CD14-positive monocyte (primary cell): ENCODE measurements at regions not wholly inside any gene's neighbourhood (a gene's known extent, or its start where the extent isn't known, plus 50 kb on each side); places are given as distances from the start of the nearest gene placed in this dataset.

Experiments used
- DNase-seq, 3 donors: peaks; one replicate each; pipeline ENCODE4 v3.0.0-alpha.2; 2011 to 2022
- H2AFZ ChIP-seq: 2 replicates; pipeline ENCODE4 v1.6.0; 2012; ENCODE audit warnings: mild to moderate bottlenecking, low read depth, low read length, inconsistent platforms; ENCODE audit not compliant: insufficient read depth, poor library complexity, severe bottlenecking
- H3K27ac ChIP-seq, 2 donors: 1 replicate in 1 of 2; 2 replicates in 1 of 2; pipeline ENCODE4 v1.5.1; 2012 to 2013; ENCODE audit warnings: low read length in 2 of 2, control low read depth in 1 of 2, inconsistent platforms in 1 of 2, low read depth in 1 of 2, mild to moderate bottlenecking in 1 of 2
- H3K27me3 ChIP-seq, 2 donors: one replicate each; pipeline versions ENCODE4 v1.6.0 to v1.6.1; 2011 to 2013; ENCODE audit warnings: low read length in 2 of 2; ENCODE audit not compliant: control insufficient read depth in 2 of 2, insufficient read depth in 2 of 2
- H3K36me3 ChIP-seq, 2 donors: replicated peaks in 1 of 2; 1 replicate in 1 of 2; 2 replicates in 1 of 2; pipeline versions ENCODE4 v1.5.1 to v1.6.1; 2012 to 2013; ENCODE audit warnings: low read length in 2 of 2, control low read depth in 1 of 2, inconsistent platforms in 1 of 2, mild to moderate bottlenecking in 1 of 2; ENCODE audit not compliant: insufficient read depth in 2 of 2, control insufficient read depth in 1 of 2
- H3K4me1 ChIP-seq, 2 donors: 1 replicate in 1 of 2; 2 replicates in 1 of 2; pipeline versions ENCODE4 v1.5.1 to v1.6.1; 2012 to 2013; ENCODE audit warnings: low read length in 2 of 2, control low read depth in 1 of 2, inconsistent platforms in 1 of 2, mild to moderate bottlenecking in 1 of 2, moderate library complexity in 1 of 2; ENCODE audit not compliant: insufficient read depth in 2 of 2, control insufficient read depth in 1 of 2
- H3K4me2 ChIP-seq: replicated peaks from 2 replicates; pipeline ENCODE3; 2012; ENCODE audit warnings: low read length, moderate library complexity, mild to moderate bottlenecking; ENCODE audit not compliant: poor library complexity, severe bottlenecking; ENCODE audit errors: extremely low read depth
- H3K4me3 ChIP-seq, 3 experiments: fragments of 200-600 bp in 1 of 3; sonication (generic) in 1 of 3; replicated peaks in 1 of 3; 1 replicate in 2 of 3; 2 replicates in 1 of 3; pipeline ENCODE4 v1.5.1; 2011 to 2013; ENCODE audit warnings: low read length in 3 of 3, mild to moderate bottlenecking in 3 of 3, control low read depth in 2 of 3, low read depth in 2 of 3, inconsistent platforms in 1 of 3, moderate library complexity in 1 of 3
- H3K79me2 ChIP-seq: 2 replicates; pipeline ENCODE4 v1.6.0; 2012; ENCODE audit warnings: mild to moderate bottlenecking, control low read depth, inconsistent platforms, low read length, moderate library complexity; ENCODE audit not compliant: insufficient read depth
- H3K9ac ChIP-seq: 2 replicates; pipeline ENCODE4 v1.6.0; 2017; ENCODE audit warnings: low read length, mild to moderate bottlenecking; ENCODE audit not compliant: insufficient read depth, poor library complexity, severe bottlenecking
- H3K9me3 ChIP-seq, 2 donors: replicated peaks in 1 of 2; 1 replicate in 1 of 2; 2 replicates in 1 of 2; pipeline versions ENCODE4 v1.5.1 to v1.6.1; 2012 to 2013; ENCODE audit warnings: low read length in 2 of 2, control low read depth in 1 of 2; ENCODE audit not compliant: control insufficient read depth in 1 of 2, insufficient read depth in 1 of 2
- H4K20me1 ChIP-seq: 2 replicates; pipeline ENCODE4 v1.6.0; 2012; ENCODE audit warnings: mild to moderate bottlenecking, low read length, control low read depth, moderate library complexity; ENCODE audit not compliant: insufficient read depth
- H3K27ac Mint-ChIP-seq, 7 donors: one replicate each; pipeline ENCODE4 v1.8.0; 2020; ENCODE audit warnings: mild to moderate bottlenecking in 7 of 7, mixed read lengths in 7 of 7, moderate library complexity in 6 of 7, inconsistent platforms in 2 of 7
- H3K27me3 Mint-ChIP-seq, 3 donors: one replicate each; pipeline ENCODE4 v1.8.0; 2021 to 2022; ENCODE audit warnings: low read depth in 3 of 3, mild to moderate bottlenecking in 3 of 3, mixed read lengths in 3 of 3, moderate library complexity in 3 of 3, inconsistent platforms in 1 of 3
- H3K36me3 Mint-ChIP-seq, 2 donors: one replicate each; pipeline ENCODE4 v1.8.0; 2020; ENCODE audit warnings: mixed read lengths in 2 of 2, inconsistent platforms in 1 of 2, mild to moderate bottlenecking in 1 of 2
- H3K4me1 Mint-ChIP-seq: one replicate; pipeline ENCODE4 v1.8.0; 2020; ENCODE audit warnings: mild to moderate bottlenecking, mixed read lengths
- H3K4me3 Mint-ChIP-seq, 2 donors: one replicate each; pipeline ENCODE4 v1.8.0; 2020; ENCODE audit warnings: mild to moderate bottlenecking in 2 of 2, mixed read lengths in 2 of 2, moderate library complexity in 1 of 2
- H3K9me3 Mint-ChIP-seq, 7 donors: one replicate each; pipeline ENCODE4 v1.8.0; 2020 to 2022; ENCODE audit warnings: mixed read lengths in 7 of 7, mild to moderate bottlenecking in 6 of 7, moderate library complexity in 6 of 7, inconsistent platforms in 2 of 7
- whole genome bisulfite sequencing: methylation state at CpG from one replicate; pipeline ENCODE4 v1.1.5; 2013; ENCODE audit warnings: missing lambda C conversion rate; ENCODE audit not compliant: insufficient coverage; 5-methylcytosine and 5-hydroxymethylcytosine counted together
- intact Hi-C, 2 donors: fragments of 100-400 bp; cut with micrococcal nuclease; formaldehyde crosslinking; loops; one replicate each; pipeline versions ENCODE4 v1.15.0 to v1.15.1; 2023
- TF ChIP-seq, protein P1 (sequence below): fragments of 200-600 bp; IDR thresholded peaks from one replicate; pipeline ENCODE4 v1.8.0; 2022; ENCODE audit warnings: antibody characterized with exemption, mild to moderate bottlenecking

DNA sequence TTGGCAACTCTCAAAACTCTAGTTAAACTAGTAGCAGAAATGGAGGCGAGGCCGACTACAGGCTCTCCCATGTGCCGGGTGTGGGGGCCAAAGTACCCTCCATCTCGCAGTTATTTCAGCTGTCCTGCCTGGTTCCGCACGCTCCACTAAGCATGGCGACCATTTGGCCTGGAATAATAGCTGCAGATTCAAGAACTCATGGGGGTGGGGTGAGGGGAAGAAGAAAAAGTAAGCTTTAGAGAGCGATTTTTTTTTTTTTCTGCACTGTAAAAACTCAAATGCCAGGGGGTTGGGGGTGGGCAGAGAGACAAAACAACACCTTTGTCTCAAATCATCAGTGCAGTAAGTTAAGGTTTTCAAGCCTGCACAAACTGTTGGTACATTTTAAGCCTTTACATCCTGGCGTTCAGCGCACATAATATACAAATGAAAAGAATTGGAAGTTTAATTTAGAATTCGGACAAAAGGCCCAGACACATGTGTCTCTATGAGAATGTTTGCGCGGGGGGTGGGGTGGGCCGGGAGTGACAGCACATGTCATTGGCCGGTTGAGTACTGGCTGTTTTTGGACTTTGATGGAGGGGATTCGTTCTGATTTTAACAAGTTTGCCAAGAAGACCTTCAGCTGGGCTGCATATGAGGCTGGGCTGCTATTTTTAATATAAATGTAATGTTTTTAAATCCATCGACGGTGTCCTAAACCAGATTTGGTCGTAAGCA lies 694.7 kb upstream of the SALL1 start:
- intact Hi-C loops, result no loop called here
- no peak overlapping the region for H3K4me3 ChIP-seq
- no peak overlapping the region for H3K27ac ChIP-seq
- H3K9me3 ChIP-seq, result no peaks in the 10 kb centered on the region
- Mint-ChIP-seq H3K27ac (no peak overlapping the region), H3K9me3 (peaks cover 0 to 4% (median 0%) of the 10 kb centered on the region in 7 donors), H3K4me1 (no peaks in the 10 kb centered on the region), H3K27me3 (peaks cover 0 to 2% (median 1%) of the 10 kb centered on the region in 3 donors), H3K4me3 (no peak overlapping the region), H3K36me3 (no peaks in the 10 kb centered on the region)
- no peaks in the 10 kb centered on the region for H3K36me3 ChIP-seq
- TF ChIP-seq, protein P1, sequence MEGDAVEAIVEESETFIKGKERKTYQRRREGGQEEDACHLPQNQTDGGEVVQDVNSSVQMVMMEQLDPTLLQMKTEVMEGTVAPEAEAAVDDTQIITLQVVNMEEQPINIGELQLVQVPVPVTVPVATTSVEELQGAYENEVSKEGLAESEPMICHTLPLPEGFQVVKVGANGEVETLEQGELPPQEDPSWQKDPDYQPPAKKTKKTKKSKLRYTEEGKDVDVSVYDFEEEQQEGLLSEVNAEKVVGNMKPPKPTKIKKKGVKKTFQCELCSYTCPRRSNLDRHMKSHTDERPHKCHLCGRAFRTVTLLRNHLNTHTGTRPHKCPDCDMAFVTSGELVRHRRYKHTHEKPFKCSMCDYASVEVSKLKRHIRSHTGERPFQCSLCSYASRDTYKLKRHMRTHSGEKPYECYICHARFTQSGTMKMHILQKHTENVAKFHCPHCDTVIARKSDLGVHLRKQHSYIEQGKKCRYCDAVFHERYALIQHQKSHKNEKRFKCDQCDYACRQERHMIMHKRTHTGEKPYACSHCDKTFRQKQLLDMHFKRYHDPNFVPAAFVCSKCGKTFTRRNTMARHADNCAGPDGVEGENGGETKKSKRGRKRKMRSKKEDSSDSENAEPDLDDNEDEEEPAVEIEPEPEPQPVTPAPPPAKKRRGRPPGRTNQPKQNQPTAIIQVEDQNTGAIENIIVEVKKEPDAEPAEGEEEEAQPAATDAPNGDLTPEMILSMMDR, result no peak
- no peaks in the 10 kb centered on the region for H3K27me3 ChIP-seq
- no peak overlapping the region for H3K9ac ChIP-seq
- no peak overlapping the region for H3K4me2 ChIP-seq
- no peaks in the 10 kb centered on the region for H4K20me1 ChIP-seq
- DNase-seq, result no peak
- WGBS, result 81% methylated on average over 10 of the region's 19 CpGs
- H3K79me2 ChIP-seq, result no peaks in the 10 kb centered on the region
- H3K4me1 ChIP-seq, result no peaks in the 10 kb centered on the region
- no peak overlapping the region for H2AFZ ChIP-seq

DNA sequence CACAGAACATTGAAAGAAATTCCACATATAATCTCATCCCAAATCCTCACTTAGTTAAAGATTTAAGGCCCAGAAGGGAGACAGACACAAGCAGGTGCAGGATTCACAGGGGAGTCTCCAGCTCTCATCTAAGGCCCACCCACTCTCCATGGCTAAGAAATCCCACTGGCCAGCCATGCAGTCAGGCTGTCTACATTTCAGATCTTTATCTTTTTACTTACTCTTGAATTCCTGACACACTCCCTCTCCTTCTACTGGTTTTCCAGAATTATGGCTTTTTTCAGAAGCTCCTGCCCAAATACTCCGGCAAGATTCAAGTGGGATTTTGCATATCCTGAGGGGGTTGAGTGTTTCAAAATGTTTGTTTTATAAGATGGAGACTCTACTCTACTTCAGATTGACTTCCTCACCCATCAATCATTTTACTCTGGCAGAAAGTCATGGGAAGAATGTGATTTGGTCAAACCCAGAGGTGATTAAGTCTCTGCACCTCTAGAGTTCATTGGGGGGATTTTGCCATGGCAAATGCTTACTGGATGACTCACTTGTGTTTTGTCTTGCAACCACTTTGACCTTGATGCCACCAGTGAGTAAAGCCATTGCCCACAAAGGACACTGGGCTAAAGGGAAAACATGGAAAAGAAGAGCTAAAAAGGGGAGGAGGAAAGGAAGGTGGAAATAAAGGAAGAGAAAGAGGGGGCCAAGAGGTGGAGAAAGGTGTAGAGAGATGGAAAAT lies 688.8 kb upstream of the SALL1 start:
- no peak overlapping the region for H2AFZ ChIP-seq
- no peak overlapping the region for H3K4me2 ChIP-seq

More for the DNA sequence above, 688.8 kb upstream of the SALL1 start:
- Histone ChIP-seq H3K4me3 (no peak overlapping the region), H3K9me3 (no peaks in the 10 kb centered on the region), H3K79me2 (no peaks in the 10 kb centered on the region), H3K27me3 (no peaks in the 10 kb centered on the region), H3K9ac (no peak overlapping the region), H3K4me1 (no peaks in the 10 kb centered on the region), H3K36me3 (no peaks in the 10 kb centered on the region), H4K20me1 (no peaks in the 10 kb centered on the region), H3K27ac (no peak overlapping the region)
- Mint-ChIP-seq H3K27ac (no peak overlapping the region), H3K4me1 (no peaks in the 10 kb centered on the region), H3K9me3 (peaks cover 0 to 3% (median under 1%) of the 10 kb centered on the region in 7 donors), H3K27me3 (peaks cover 0 to 3% (median 1%) of the 10 kb centered on the region in 3 donors), H3K4me3 (no peak overlapping the region), H3K36me3 (no peaks in the 10 kb centered on the region)
- no peak for DNase-seq
- TF ChIP-seq, protein P1, result no peak
- no CpG with 5 or more reads among the region's 1 CpG for WGBS
- intact Hi-C loops, result no loop called here
